Cardiac fibroblast (primary cell): ENCODE measurements at regions not wholly inside any gene's neighbourhood (a gene's known extent, or its start where the extent isn't known, plus 50 kb on each side); places are given as distances from the start of the nearest gene placed in this dataset.

Experiments
- DNase-seq, 2 donors: peaks; one replicate each; pipeline versions ENCODE4 v3.0.0 to v3.0.0-alpha.2; 2010; ENCODE audit warnings: low read depth in 2 of 2
- H3K4me3 ChIP-seq, 2 donors: replicated peaks in 1 of 2; 1 replicate in 1 of 2; 2 replicates in 1 of 2; pipeline ENCODE4 v1.5.1; 2011; ENCODE audit warnings: low read depth in 2 of 2, low read length in 2 of 2, mild to moderate bottlenecking in 2 of 2, moderate library complexity in 1 of 2
- CTCF ChIP-seq: IDR thresholded peaks from one replicate; pipeline ENCODE4 v1.5.1; 2011; ENCODE audit warnings: low read depth, mild to moderate bottlenecking, low read length, inconsistent platforms

- no peak for DNase-seq
- no peak overlapping the region for H3K4me3 ChIP-seq
- no peak for TF ChIP-seq CTCF
Measured at GRCh38 chr2:217440000-217440399, 562.8 kb downstream of the TNS1 start.

GRCh38 chr2:217438821-217439220, 564.0 kb downstream of the TNS1 start:
- H3K4me3 ChIP-seq = no peak overlapping the region
- DNase-seq = no peak
- no peak for TF ChIP-seq CTCF

GRCh38 chr2:217438136-217438535, 564.7 kb downstream of the TNS1 start:
- H3K4me3 ChIP-seq = no peak overlapping the region
- DNase-seq = no peak
- TF ChIP-seq CTCF = no peak

GRCh38 chr2:217437290-217437870, 565.4 kb downstream of the TNS1 start:
- no peak for DNase-seq
- H3K4me3 ChIP-seq = no peak overlapping the region
- TF ChIP-seq CTCF = no peak

- no peak for TF ChIP-seq CTCF
- no peak for DNase-seq
- no peak overlapping the region for H3K4me3 ChIP-seq
Measured at GRCh38 chr2:217436386-217436785, 566.4 kb downstream of the TNS1 start.

GRCh38 chr2:217434180-217434975, 568.4 kb downstream of the TNS1 start:
- H3K4me3 ChIP-seq = no peak overlapping the region
- DNase-seq = peak; percentile 96 to 98
- TF ChIP-seq CTCF = no peak
